GM23338 (cell line): ENCODE measurements at regions not wholly inside any gene's neighbourhood (a gene's known extent, or its start where the extent isn't known, plus 50 kb on each side); places are given as distances from the start of the nearest gene placed in this dataset.

Source experiments
- ATAC-seq: fragments of 200-7000 bp; cut with Tn5 transposase; 3 replicates; pipeline ENCODE4 v1.9.1; 2020
- DNase-seq: peaks from one replicate; pipeline ENCODE4 v3.0.0-alpha.2; 2015; ENCODE audit warnings: low spot score
- H2AFZ ChIP-seq: fragments of 200-600 bp; sonication (generic); 2 replicates; pipeline ENCODE4 v1.8.0; 2016; ENCODE audit warnings: antibody characterized with exemption, mild to moderate bottlenecking, moderate library complexity
- H3F3A ChIP-seq: fragments of 200-600 bp; sonication (generic); replicated peaks from 2 replicates; pipeline ENCODE4 v1.8.0; 2017; ENCODE audit warnings: antibody characterized with exemption, mixed run types, low read depth
- H3K27ac ChIP-seq: fragments of 200-600 bp; sonication (generic); 2 replicates; pipeline ENCODE4 v1.6.1; 2016; ENCODE audit warnings: low read depth
- H3K27me3 ChIP-seq: fragments of 200-600 bp; sonication (generic); 2 replicates; pipeline ENCODE4 v1.8.0; 2016; ENCODE audit warnings: mild to moderate bottlenecking, mixed run types, moderate library complexity; ENCODE audit not compliant: insufficient read depth
- H3K36me3 ChIP-seq: fragments of 200-600 bp; sonication (generic); 2 replicates; pipeline ENCODE4 v1.8.0; 2016; ENCODE audit warnings: mild to moderate bottlenecking; ENCODE audit not compliant: insufficient read depth
- H3K4me1 ChIP-seq: fragments of 200-600 bp; sonication (generic); 2 replicates; pipeline ENCODE4 v1.8.0; 2016; ENCODE audit warnings: mild to moderate bottlenecking, moderate library complexity; ENCODE audit not compliant: insufficient read depth
- H3K4me2 ChIP-seq: fragments of 200-600 bp; sonication (generic); 2 replicates; pipeline ENCODE4 v1.7.1; 2017; ENCODE audit warnings: mixed run types
- H3K4me3 ChIP-seq: fragments of 200-600 bp; sonication (generic); 2 replicates; pipeline ENCODE4 v1.6.1; 2016; ENCODE audit warnings: mixed run types
- H3K79me2 ChIP-seq: fragments of 200-600 bp; sonication (generic); replicated peaks from 2 replicates; pipeline ENCODE4 v1.8.0; 2017; ENCODE audit warnings: mild to moderate bottlenecking; ENCODE audit not compliant: insufficient read depth
- H3K9me2 ChIP-seq: fragments of 200-600 bp; sonication (generic); 2 replicates; pipeline ENCODE4 v1.8.0; 2017; ENCODE audit not compliant: insufficient read depth
- H4K20me1 ChIP-seq: fragments of 200-600 bp; sonication (generic); replicated peaks from 2 replicates; pipeline ENCODE4 v1.8.0; 2017; ENCODE audit warnings: mild to moderate bottlenecking; ENCODE audit not compliant: insufficient read depth
- H3K27ac Mint-ChIP-seq: 2 replicates; pipeline ENCODE4 v1.8.0; 2020; ENCODE audit warnings: inconsistent platforms, mild to moderate bottlenecking, moderate library complexity, mixed read lengths
- H3K27me3 Mint-ChIP-seq: 3 replicates; pipeline ENCODE4 v1.8.0; 2022; ENCODE audit warnings: low read depth, mild to moderate bottlenecking, moderate library complexity, mixed read lengths, inconsistent platforms; ENCODE audit not compliant: insufficient read depth, poor library complexity
- H3K36me3 Mint-ChIP-seq: 3 replicates; pipeline ENCODE4 v1.8.0; 2021; ENCODE audit warnings: low read depth, mild to moderate bottlenecking, inconsistent platforms, moderate library complexity, mixed read lengths
- H3K4me1 Mint-ChIP-seq: 3 replicates; pipeline ENCODE4 v1.8.0; 2020; ENCODE audit warnings: mild to moderate bottlenecking, inconsistent platforms, mixed read lengths
- H3K4me3 Mint-ChIP-seq: 3 replicates; pipeline ENCODE4 v1.8.0; 2021; ENCODE audit warnings: moderate library complexity, mild to moderate bottlenecking, inconsistent platforms, mixed read lengths
- H3K9me3 Mint-ChIP-seq: 3 replicates; pipeline ENCODE4 v1.8.0; 2020; ENCODE audit warnings: moderate library complexity, mild to moderate bottlenecking, inconsistent platforms, mixed read lengths
- CREB1 ChIP-seq: fragments of 250-450 bp; sonication (Bioruptor Pico); IDR thresholded peaks from 2 replicates; pipeline ENCODE4 v1.5.0; 2020; ENCODE audit warnings: low read depth, mild to moderate bottlenecking, moderate library complexity
- EZH2 ChIP-seq: fragments of 200-600 bp; sonication (generic); IDR thresholded peaks from one replicate; pipeline ENCODE4 v1.8.0; 2017; ENCODE audit warnings: antibody characterized with exemption, mild to moderate bottlenecking, low read depth; ENCODE audit not compliant: unreplicated experiment
- EZH2phosphoT487 ChIP-seq: fragments of 200-600 bp; sonication (generic); IDR thresholded peaks from one replicate; pipeline ENCODE4 v1.8.1; 2018; ENCODE audit warnings: antibody characterized with exemption; ENCODE audit not compliant: unreplicated experiment
- JUNB ChIP-seq: IDR thresholded peaks from one replicate; pipeline ENCODE4 v1.6.1; 2016; ENCODE audit warnings: antibody characterized with exemption; ENCODE audit not compliant: unreplicated experiment
- NANOG ChIP-seq: IDR thresholded peaks from 2 replicates; pipeline ENCODE4 v1.6.1; 2016; ENCODE audit warnings: antibody characterized with exemption, borderline replicate concordance
- POLR2AphosphoS5 ChIP-seq: IDR thresholded peaks from 2 replicates; pipeline ENCODE4 v1.6.1; 2016; ENCODE audit warnings: antibody characterized with exemption, low read depth
- STAT1 ChIP-seq: IDR thresholded peaks from one replicate; pipeline ENCODE4 v1.6.1; 2016; ENCODE audit warnings: antibody characterized with exemption; ENCODE audit not compliant: unreplicated experiment
- ZNF114 ChIP-seq: fragments of 250-450 bp; sonication (Bioruptor Pico); IDR thresholded peaks from 2 replicates; pipeline ENCODE4 v1.5.0; 2020; ENCODE audit warnings: mild to moderate bottlenecking, moderate library complexity
- ZNF331 ChIP-seq: fragments of 250-450 bp; sonication (Bioruptor Pico); IDR thresholded peaks from 2 replicates; pipeline ENCODE4 v1.5.0; 2020; ENCODE audit warnings: low read depth, mild to moderate bottlenecking, moderate library complexity
- TF ChIP-seq, protein P1 (sequence below): IDR thresholded peaks from 2 replicates; pipeline ENCODE4 v1.6.1; 2016; ENCODE audit warnings: antibody characterized with exemption
- TF ChIP-seq, protein P2 (sequence below), 2 experiments: fragments of 200-600 bp in 1 of 2; sonication (generic) in 1 of 2; conservative IDR thresholded peaks; 2 replicates each; pipeline versions ENCODE4 v1.5.1 to v1.6.1; 2016 to 2017; ENCODE audit warnings: antibody characterized with exemption in 2 of 2, low read depth in 2 of 2, mild to moderate bottlenecking in 2 of 2, moderate library complexity in 1 of 2
- TF ChIP-seq, protein P3 (sequence below): fragments of 250-450 bp; sonication (Bioruptor Pico); IDR thresholded peaks from 2 replicates; pipeline ENCODE4 v1.5.0; 2020; ENCODE audit warnings: mild to moderate bottlenecking, moderate library complexity
- TF ChIP-seq, protein P4 (sequence below): IDR thresholded peaks from one replicate; pipeline ENCODE4 v1.6.1; 2018; ENCODE audit warnings: antibody characterized with exemption; ENCODE audit not compliant: unreplicated experiment

DNA sequence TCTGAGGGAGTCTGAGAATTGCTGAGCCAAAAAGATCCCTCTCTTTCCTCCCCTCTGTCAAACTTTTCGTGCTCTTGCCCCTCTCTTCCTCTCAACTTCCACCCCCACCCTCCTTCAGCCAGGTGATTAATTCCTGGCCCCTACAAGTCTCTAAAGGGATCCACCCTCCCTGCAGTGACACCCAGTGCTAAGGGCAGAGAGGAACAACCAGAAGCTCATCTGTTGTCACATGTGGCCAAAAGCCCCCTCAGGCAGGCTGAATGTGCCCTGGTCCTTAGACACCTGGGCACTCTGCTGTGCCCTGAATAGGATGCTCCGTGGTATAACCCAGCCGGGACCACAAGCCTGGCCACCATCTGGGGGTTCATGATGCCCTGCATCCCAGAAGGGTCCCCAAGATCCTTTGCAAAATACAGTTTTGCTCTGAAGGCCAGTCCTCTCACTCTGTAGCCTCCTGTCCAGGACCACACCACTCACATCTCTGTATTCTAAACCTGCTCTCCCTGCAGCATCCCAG is 234.4 kb downstream of the BCL11A start:
- Mint-ChIP-seq H3K27me3 (peaks cover 5% of the 10 kb centered on the region), H3K27ac (no peak overlapping the region), H3K36me3 (no peaks in the 10 kb centered on the region), H3K4me1 (peaks cover 39% of the 10 kb centered on the region), H3K9me3 (no peaks in the 10 kb centered on the region), H3K4me3 (no peak overlapping the region)
- Histone ChIP-seq H3K79me2 (no peaks in the 10 kb centered on the region), H4K20me1 (no peaks in the 10 kb centered on the region), H3K36me3 (no peaks in the 10 kb centered on the region), H3K27ac (no peak overlapping the region), H3K27me3 (no peaks in the 10 kb centered on the region), H2AFZ (peak overlapping the region; percentile 87), H3F3A (no peaks in the 10 kb centered on the region), H3K9me2 (no peaks in the 10 kb centered on the region), H3K4me1 (peaks cover 29% of the 10 kb centered on the region), H3K4me2 (0 out of 2 replicates have a peak overlapping the region, but pooled peaks have one; percentile 27), H3K4me3 (no peak overlapping the region)
- TF ChIP-seq CREB1 (CRISPR knock-in tag) = no peak
- no peak for TF ChIP-seq EZH2phosphoT487
- TF ChIP-seq ZNF331 (CRISPR knock-in tag) = no peak
- TF ChIP-seq, protein P1, sequence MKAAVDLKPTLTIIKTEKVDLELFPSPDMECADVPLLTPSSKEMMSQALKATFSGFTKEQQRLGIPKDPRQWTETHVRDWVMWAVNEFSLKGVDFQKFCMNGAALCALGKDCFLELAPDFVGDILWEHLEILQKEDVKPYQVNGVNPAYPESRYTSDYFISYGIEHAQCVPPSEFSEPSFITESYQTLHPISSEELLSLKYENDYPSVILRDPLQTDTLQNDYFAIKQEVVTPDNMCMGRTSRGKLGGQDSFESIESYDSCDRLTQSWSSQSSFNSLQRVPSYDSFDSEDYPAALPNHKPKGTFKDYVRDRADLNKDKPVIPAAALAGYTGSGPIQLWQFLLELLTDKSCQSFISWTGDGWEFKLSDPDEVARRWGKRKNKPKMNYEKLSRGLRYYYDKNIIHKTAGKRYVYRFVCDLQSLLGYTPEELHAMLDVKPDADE = no peak
- no peak for TF ChIP-seq NANOG
- TF ChIP-seq ZNF114 (CRISPR knock-in tag) = no peak
- no peak for TF ChIP-seq POLR2AphosphoS5
- TF ChIP-seq, protein P2, sequence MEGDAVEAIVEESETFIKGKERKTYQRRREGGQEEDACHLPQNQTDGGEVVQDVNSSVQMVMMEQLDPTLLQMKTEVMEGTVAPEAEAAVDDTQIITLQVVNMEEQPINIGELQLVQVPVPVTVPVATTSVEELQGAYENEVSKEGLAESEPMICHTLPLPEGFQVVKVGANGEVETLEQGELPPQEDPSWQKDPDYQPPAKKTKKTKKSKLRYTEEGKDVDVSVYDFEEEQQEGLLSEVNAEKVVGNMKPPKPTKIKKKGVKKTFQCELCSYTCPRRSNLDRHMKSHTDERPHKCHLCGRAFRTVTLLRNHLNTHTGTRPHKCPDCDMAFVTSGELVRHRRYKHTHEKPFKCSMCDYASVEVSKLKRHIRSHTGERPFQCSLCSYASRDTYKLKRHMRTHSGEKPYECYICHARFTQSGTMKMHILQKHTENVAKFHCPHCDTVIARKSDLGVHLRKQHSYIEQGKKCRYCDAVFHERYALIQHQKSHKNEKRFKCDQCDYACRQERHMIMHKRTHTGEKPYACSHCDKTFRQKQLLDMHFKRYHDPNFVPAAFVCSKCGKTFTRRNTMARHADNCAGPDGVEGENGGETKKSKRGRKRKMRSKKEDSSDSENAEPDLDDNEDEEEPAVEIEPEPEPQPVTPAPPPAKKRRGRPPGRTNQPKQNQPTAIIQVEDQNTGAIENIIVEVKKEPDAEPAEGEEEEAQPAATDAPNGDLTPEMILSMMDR (conservative IDR thresholded peaks at IDR 0.05; ENCODE audit: low read depth in 2 of 2) = no peak
- TF ChIP-seq STAT1 = no peak
- no peak for TF ChIP-seq EZH2
- no peak for TF ChIP-seq JUNB
- TF ChIP-seq, protein P3, sequence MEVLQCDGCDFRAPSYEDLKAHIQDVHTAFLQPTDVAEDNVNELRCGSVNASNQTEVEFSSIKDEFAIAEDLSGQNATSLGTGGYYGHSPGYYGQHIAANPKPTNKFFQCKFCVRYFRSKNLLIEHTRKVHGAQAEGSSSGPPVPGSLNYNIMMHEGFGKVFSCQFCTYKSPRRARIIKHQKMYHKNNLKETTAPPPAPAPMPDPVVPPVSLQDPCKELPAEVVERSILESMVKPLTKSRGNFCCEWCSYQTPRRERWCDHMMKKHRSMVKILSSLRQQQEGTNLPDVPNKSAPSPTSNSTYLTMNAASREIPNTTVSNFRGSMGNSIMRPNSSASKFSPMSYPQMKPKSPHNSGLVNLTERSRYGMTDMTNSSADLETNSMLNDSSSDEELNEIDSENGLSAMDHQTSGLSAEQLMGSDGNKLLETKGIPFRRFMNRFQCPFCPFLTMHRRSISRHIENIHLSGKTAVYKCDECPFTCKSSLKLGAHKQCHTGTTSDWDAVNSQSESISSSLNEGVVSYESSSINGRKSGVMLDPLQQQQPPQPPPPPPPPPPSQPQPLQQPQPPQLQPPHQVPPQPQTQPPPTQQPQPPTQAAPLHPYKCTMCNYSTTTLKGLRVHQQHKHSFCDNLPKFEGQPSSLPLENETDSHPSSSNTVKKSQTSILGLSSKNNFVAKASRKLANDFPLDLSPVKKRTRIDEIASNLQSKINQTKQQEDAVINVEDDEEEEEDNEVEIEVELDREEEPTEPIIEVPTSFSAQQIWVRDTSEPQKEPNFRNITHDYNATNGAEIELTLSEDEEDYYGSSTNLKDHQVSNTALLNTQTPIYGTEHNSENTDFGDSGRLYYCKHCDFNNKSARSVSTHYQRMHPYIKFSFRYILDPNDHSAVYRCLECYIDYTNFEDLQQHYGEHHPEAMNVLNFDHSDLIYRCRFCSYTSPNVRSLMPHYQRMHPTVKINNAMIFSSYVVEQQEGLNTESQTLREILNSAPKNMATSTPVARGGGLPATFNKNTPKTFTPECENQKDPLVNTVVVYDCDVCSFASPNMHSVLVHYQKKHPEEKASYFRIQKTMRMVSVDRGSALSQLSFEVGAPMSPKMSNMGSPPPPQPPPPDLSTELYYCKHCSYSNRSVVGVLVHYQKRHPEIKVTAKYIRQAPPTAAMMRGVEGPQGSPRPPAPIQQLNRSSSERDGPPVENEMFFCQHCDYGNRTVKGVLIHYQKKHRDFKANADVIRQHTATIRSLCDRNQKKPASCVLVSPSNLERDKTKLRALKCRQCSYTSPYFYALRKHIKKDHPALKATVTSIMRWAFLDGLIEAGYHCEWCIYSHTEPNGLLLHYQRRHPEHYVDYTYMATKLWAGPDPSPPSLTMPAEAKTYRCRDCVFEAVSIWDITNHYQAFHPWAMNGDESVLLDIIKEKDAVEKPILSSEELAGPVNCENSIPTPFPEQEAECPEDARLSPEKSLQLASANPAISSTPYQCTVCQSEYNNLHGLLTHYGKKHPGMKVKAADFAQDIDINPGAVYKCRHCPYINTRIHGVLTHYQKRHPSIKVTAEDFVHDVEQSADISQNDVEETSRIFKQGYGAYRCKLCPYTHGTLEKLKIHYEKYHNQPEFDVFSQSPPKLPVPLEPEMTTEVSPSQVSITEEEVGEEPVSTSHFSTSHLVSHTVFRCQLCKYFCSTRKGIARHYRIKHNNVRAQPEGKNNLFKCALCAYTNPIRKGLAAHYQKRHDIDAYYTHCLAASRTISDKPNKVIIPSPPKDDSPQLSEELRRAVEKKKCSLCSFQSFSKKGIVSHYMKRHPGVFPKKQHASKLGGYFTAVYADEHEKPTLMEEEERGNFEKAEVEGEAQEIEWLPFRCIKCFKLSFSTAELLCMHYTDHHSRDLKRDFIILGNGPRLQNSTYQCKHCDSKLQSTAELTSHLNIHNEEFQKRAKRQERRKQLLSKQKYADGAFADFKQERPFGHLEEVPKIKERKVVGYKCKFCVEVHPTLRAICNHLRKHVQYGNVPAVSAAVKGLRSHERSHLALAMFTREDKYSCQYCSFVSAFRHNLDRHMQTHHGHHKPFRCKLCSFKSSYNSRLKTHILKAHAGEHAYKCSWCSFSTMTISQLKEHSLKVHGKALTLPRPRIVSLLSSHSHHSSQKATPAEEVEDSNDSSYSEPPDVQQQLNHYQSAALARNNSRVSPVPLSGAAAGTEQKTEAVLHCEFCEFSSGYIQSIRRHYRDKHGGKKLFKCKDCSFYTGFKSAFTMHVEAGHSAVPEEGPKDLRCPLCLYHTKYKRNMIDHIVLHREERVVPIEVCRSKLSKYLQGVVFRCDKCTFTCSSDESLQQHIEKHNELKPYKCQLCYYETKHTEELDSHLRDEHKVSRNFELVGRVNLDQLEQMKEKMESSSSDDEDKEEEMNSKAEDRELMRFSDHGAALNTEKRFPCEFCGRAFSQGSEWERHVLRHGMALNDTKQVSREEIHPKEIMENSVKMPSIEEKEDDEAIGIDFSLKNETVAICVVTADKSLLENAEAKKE (CRISPR knock-in tag) = no peak
- TF ChIP-seq, protein P4, sequence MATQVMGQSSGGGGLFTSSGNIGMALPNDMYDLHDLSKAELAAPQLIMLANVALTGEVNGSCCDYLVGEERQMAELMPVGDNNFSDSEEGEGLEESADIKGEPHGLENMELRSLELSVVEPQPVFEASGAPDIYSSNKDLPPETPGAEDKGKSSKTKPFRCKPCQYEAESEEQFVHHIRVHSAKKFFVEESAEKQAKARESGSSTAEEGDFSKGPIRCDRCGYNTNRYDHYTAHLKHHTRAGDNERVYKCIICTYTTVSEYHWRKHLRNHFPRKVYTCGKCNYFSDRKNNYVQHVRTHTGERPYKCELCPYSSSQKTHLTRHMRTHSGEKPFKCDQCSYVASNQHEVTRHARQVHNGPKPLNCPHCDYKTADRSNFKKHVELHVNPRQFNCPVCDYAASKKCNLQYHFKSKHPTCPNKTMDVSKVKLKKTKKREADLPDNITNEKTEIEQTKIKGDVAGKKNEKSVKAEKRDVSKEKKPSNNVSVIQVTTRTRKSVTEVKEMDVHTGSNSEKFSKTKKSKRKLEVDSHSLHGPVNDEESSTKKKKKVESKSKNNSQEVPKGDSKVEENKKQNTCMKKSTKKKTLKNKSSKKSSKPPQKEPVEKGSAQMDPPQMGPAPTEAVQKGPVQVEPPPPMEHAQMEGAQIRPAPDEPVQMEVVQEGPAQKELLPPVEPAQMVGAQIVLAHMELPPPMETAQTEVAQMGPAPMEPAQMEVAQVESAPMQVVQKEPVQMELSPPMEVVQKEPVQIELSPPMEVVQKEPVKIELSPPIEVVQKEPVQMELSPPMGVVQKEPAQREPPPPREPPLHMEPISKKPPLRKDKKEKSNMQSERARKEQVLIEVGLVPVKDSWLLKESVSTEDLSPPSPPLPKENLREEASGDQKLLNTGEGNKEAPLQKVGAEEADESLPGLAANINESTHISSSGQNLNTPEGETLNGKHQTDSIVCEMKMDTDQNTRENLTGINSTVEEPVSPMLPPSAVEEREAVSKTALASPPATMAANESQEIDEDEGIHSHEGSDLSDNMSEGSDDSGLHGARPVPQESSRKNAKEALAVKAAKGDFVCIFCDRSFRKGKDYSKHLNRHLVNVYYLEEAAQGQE = no peak
- ATAC-seq (no peak), DNase-seq (no peak)
